Activated T-cell treated with anti-CD3 and anti-CD28 coated beads, Interleukin-2, amount 50 U/mL, for 72 hours (primary cell): ENCODE measurements at regions not wholly inside any gene's neighbourhood (a gene's known extent, or its start where the extent isn't known, plus 50 kb on each side); places are given as distances from the start of the nearest gene placed in this dataset.

Experiments used
- ATAC-seq, 2 donors: fragments of 150-1000 bp; cut with Tn5 transposase; replicated peaks in 1 of 2; 2 replicates each; pipeline ENCODE4 v1.10.0; 2021; ENCODE audit warnings: moderate library complexity in 2 of 2, mild to moderate bottlenecking in 1 of 2
- DNase-seq, 2 donors: peaks; one replicate each; pipeline ENCODE4 v3.0.0; 2021 to 2022; ENCODE audit warnings: mixed read lengths in 1 of 2
- H3K27ac Mint-ChIP-seq: one replicate; pipeline ENCODE4 v1.8.0; 2022; ENCODE audit warnings: mild to moderate bottlenecking, moderate library complexity, mixed read lengths
- H3K27me3 Mint-ChIP-seq: one replicate; pipeline ENCODE4 v1.8.0; 2022; ENCODE audit warnings: low read depth, mixed read lengths
- H3K36me3 Mint-ChIP-seq, 2 donors: one replicate each; pipeline ENCODE4 v1.8.0; 2022; ENCODE audit warnings: mixed read lengths in 2 of 2, mild to moderate bottlenecking in 1 of 2; ENCODE audit not compliant: insufficient read depth in 2 of 2
- H3K4me1 Mint-ChIP-seq: one replicate; pipeline ENCODE4 v1.8.0; 2022; ENCODE audit warnings: low read depth, mixed read lengths
- H3K4me3 Mint-ChIP-seq, 2 donors: one replicate each; pipeline ENCODE4 v1.8.0; 2022; ENCODE audit warnings: mild to moderate bottlenecking in 2 of 2, mixed read lengths in 2 of 2, moderate library complexity in 2 of 2
- H3K9me3 Mint-ChIP-seq, 2 donors: one replicate each; pipeline ENCODE4 v1.8.0; 2022; ENCODE audit warnings: mixed read lengths in 2 of 2

DNA sequence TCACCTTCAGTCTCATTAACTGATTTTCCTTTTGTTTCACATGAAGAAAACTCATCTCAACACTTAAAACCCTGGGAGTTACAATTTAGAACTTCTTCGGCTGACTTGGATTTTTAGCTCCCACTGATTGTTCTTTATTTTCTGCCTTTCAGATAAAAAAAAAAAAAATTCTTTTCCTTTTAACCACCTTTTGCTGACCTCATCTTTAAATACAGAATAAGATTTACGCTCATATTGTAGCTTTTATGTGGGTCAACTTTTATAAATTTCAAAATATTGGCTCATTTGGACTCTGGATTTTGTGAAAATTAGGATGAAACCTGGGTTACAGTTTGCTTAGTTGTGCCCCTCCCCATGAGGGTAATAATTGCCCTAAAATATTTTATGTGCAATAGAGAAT is 659.3 kb downstream of the ZNF674 start:
- no peaks in the 10 kb centered on the region for H3K9me3 Mint-ChIP-seq
- peaks cover 12% of the 10 kb centered on the region for H3K27me3 Mint-ChIP-seq
- DNase-seq = no peak
- no peaks in the 10 kb centered on the region for H3K36me3 Mint-ChIP-seq
- ATAC-seq = no peak
- no peaks in the 10 kb centered on the region for H3K4me1 Mint-ChIP-seq
- no peak overlapping the region for H3K4me3 Mint-ChIP-seq
- no peak overlapping the region for H3K27ac Mint-ChIP-seq

DNA sequence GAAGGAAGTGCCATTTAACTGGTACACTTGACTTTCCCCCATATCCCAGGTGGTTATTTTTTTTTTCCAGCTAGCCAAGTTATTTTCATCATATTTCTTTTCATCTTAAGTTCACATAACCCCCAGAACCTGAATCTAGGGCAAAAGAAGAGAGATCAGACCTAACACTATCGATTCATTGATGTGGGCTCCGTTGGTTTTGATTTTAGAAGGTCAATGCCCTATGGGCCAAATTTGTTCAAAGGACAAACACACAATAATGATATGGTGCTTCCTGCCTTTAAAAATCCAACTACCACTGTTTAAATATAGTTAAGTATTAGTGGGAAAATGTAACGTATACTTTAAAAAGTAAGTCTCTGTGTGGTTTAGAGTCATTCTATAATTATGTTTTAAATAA is 665.7 kb downstream of the ZNF674 start:
- DNase-seq = no peak
- Mint-ChIP-seq H3K9me3 (no peaks in the 10 kb centered on the region), H3K36me3 (no peaks in the 10 kb centered on the region), H3K4me1 (no peaks in the 10 kb centered on the region), H3K27me3 (peaks cover 20% of the 10 kb centered on the region), H3K4me3 (no peak overlapping the region), H3K27ac (no peak overlapping the region)
- ATAC-seq = no peak

DNA sequence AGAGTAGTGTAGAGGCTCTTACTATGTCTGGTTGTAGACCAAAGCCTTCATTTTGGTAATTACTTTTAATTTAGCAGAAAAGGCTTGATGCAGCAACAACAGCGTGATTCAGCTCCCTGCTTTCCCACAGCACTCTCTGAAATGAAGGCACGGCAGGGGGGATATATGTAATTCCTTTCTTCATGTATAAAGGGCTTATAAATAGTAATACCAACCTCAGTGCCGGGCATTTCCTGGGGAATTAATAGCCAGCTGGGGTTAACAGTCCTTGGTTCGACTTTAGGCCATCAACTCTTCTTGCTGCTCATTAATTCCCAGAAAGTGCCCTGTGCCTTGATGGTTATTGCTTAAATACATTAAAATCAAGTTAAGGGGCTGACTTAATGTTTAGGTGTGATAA is 669.0 kb downstream of the ZNF674 start:
- H3K4me1 Mint-ChIP-seq = no peaks in the 10 kb centered on the region
- H3K9me3 Mint-ChIP-seq = no peaks in the 10 kb centered on the region
- H3K27ac Mint-ChIP-seq = no peak overlapping the region
- no peaks in the 10 kb centered on the region for H3K36me3 Mint-ChIP-seq
- ATAC-seq (no peak), DNase-seq (no peak)
- H3K4me3 Mint-ChIP-seq = no peak overlapping the region
- peaks cover 34% of the 10 kb centered on the region for H3K27me3 Mint-ChIP-seq

DNA sequence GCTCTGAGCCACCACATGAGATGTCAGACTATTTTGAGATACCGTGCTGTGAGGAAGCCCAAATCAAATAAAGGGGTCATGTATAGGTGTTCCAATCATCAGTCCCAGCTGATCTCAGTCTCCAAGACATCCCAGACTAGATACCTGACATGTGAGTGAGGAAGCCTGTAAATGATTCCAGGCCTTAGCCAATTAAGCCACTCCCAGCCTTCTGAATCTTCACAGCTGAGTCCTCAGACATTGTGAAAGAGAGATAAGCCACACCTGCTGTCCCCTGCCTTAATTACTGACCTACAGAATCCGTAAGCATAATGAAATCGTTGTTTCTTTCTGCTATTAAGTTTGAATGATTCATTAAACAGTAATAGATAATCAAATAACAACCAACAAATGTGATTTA is 671.4 kb downstream of the ZNF674 start:
- H3K9me3 Mint-ChIP-seq = no peaks in the 10 kb centered on the region

DNA sequence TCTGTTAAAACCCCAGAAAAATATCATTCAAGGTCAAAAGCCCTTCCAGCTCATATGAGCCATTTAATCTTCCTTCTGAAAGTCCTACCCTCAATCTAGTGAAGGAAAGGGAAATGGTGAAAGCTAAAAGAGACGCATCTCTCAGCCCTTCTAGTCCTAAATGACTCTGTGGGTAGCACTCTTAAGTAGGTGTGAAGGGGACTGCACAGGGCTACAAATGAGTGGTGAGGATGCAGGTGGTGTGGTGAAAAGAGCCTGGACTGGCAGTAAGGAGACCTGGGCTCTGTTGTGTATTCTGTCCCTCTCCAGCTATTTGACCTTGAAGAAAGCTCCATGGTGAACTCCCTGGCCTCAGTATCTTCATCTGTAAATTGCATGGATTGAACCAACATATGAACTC is 671.8 kb upstream of the DIPK2B start:
- no peaks in the 10 kb centered on the region for H3K9me3 Mint-ChIP-seq

More for the DNA sequence above, 671.4 kb downstream of the ZNF674 start:
- ATAC-seq (no peak), DNase-seq (no peak)
- Mint-ChIP-seq H3K36me3 (no peaks in the 10 kb centered on the region), H3K4me3 (no peak overlapping the region), H3K4me1 (no peaks in the 10 kb centered on the region), H3K27ac (no peak overlapping the region), H3K27me3 (peaks cover 40% of the 10 kb centered on the region)

DNA sequence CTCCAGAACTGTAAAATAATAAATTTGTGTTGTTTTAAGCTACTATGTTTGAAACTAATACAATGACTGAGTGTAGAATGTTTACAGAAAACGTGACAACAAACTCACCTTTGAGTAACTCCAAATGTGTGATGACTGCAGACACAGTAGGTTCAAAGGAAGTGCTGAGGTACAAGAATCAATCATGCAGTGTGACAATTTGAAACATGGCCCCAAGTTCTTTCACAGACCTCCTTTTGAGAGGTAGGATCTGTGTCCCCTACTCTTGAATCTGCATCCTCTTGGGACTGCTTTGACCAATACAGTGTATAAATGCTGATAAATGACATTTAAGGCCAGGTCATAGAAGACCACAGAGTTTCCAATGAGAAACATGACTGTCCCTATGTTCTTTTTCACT is 667.7 kb upstream of the DIPK2B start:
- Mint-ChIP-seq H3K36me3 (no peaks in the 10 kb centered on the region), H3K4me3 (no peak overlapping the region), H3K27ac (no peak overlapping the region), H3K27me3 (peaks cover 29% of the 10 kb centered on the region), H3K9me3 (peaks cover 0 to 2% of the 10 kb centered on the region in 2 donors), H3K4me1 (no peaks in the 10 kb centered on the region)
- DNase-seq = no peak
- ATAC-seq = peak; percentile 29 to 81

More for the DNA sequence above, 671.8 kb upstream of the DIPK2B start:
- H3K4me1 Mint-ChIP-seq = no peaks in the 10 kb centered on the region
- ATAC-seq (peak in 1 of 2 donors; percentile 78), DNase-seq (no peak)
- H3K27me3 Mint-ChIP-seq = peaks cover 34% of the 10 kb centered on the region
- no peak overlapping the region for H3K27ac Mint-ChIP-seq
- H3K4me3 Mint-ChIP-seq = no peak overlapping the region
- H3K36me3 Mint-ChIP-seq = no peaks in the 10 kb centered on the region

DNA sequence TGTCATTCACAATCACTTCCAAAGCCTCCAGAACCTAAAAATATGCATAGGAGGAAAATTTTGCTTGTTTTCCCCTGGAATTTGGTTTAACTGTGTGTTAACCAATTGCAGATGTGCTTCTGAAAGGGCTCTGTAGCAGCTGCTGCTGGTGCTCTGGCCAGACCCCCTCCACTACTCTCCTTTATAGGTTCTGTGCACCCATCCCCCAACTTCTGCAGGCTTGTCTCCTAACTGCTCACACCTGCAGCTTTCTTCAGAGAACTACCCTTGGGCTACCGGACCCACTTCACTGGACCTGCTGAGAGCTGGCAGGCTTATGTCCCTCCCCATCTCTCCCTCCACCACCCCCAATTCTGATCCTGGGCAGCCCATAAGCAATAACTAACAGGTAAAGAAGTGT is 662.1 kb upstream of the DIPK2B start:
- ATAC-seq = no peak
- Mint-ChIP-seq H3K27ac (no peak overlapping the region), H3K9me3 (peaks cover 0 to 2% of the 10 kb centered on the region in 2 donors), H3K36me3 (no peaks in the 10 kb centered on the region), H3K4me1 (no peaks in the 10 kb centered on the region), H3K27me3 (peaks cover 22% of the 10 kb centered on the region), H3K4me3 (no peak overlapping the region)
- DNase-seq = no peak

DNA sequence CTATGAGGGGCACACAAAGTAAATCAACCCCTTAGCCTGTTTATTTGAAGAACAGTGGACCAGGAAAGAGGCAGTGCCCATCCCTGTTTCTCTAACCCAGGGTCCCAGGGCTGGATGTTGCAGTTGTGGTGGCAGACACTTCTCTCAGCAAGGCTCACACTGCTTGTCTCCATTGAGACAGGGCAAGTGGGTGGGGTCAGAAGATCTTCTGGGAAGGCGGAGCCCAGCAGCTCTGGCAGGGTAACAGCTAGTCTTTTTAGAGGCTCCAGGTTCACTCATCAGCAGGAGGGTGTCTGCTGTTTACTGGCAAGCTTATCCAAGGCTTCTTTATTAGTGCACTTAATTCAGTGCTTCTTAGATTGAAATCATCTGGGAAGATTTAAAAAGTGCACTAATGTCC is 659.8 kb upstream of the DIPK2B start:
- H3K9me3 Mint-ChIP-seq = peaks cover 0 to 2% of the 10 kb centered on the region in 2 donors
- H3K27me3 Mint-ChIP-seq = peaks cover 25% of the 10 kb centered on the region
- no peaks in the 10 kb centered on the region for H3K4me1 Mint-ChIP-seq
- peaks cover 0 to 1% of the 10 kb centered on the region in 2 donors for H3K36me3 Mint-ChIP-seq
- H3K27ac Mint-ChIP-seq = no peak overlapping the region
- DNase-seq (no peak), ATAC-seq (no peak)
- H3K4me3 Mint-ChIP-seq = no peak overlapping the region

DNA sequence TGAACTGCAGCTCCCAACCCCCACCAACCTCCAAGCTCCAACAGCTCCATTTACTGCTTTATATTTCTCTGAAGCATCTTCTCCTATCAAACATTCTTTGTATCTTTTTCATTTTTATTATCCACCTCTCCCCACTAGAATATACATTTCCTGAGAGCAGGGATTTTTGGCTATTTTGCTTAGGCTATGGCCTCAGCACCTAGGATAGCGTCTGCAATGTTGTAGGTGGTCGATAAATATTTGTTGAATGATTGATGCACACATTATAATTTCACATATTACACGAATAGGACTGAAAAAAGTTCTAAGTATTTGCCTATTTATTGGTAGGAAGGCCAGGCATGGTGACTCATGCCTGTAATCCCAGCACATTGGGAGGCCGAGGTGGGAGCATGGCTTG is 658.7 kb upstream of the DIPK2B start:
- DNase-seq = no peak
- H3K4me1 Mint-ChIP-seq = no peaks in the 10 kb centered on the region
- no peaks in the 10 kb centered on the region for H3K9me3 Mint-ChIP-seq

DNA sequence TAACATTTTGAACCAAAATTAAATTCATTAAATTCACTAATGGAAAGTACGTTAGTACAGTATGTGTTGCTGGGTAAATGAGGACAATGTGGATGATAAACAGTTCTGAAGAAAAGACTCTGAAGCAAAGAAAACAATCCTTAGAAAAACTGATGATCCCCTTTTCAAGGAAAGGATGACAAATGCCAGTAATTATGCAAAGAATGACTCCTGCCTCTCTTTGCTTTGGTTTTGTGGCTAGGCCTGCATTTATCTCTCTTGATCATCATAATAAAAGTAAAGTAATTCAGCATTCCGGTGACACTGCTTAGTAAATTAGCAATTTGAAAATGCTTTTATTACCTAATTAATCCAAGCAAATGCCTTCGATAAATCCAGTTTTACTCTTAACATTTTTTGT is 652.2 kb upstream of the DIPK2B start:
- peak overlapping the region; percentile 70 to 73 for H3K4me3 Mint-ChIP-seq
- peaks cover 20% of the 10 kb centered on the region for H3K27me3 Mint-ChIP-seq
- ATAC-seq (peak; percentile 14 to 16), DNase-seq (no peak)
- peaks cover 23% of the 10 kb centered on the region for H3K4me1 Mint-ChIP-seq
- no peaks in the 10 kb centered on the region for H3K9me3 Mint-ChIP-seq
- H3K36me3 Mint-ChIP-seq = peaks cover 11 to 17% of the 10 kb centered on the region in 2 donors
- H3K27ac Mint-ChIP-seq = peak overlapping the region; percentile 93

More for the DNA sequence above, 658.7 kb upstream of the DIPK2B start:
- H3K27ac Mint-ChIP-seq = no peak overlapping the region
- peaks cover 0 to 1% of the 10 kb centered on the region in 2 donors for H3K36me3 Mint-ChIP-seq
- peaks cover 21% of the 10 kb centered on the region for H3K27me3 Mint-ChIP-seq
- no peak for ATAC-seq
- no peak overlapping the region for H3K4me3 Mint-ChIP-seq

DNA sequence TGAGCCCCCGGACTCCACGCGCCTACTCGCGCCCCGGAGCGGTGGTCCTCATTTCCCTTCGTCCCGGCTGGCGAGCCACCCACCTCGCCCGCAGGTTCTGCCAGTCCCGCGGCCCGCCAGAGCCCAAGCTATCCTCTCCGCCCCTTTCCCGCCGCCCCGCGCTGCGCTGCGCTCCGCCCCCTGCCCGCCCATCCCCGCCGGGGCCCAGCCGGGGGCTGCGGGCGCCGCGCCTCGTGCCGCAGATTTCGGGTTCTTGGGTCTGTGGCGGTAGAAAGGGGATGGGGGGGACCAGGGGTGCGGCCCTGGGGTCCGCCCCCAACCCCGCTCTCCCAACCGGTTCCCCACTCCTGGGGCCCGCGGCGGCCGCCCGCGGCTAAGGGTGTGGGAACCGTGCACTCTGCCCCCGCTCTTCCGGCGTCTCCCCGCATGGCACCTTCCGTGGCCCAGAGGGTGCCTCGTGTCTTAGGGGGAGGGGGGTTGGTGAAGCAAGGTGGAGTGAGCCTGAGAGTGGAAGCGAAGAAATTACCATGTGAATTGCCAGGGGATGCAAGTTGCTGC is 650.8 kb upstream of the DIPK2B start:
- DNase-seq = peak; percentile 67 to 68
- Mint-ChIP-seq H3K36me3 (peaks cover 12 to 17% of the 10 kb centered on the region in 2 donors), H3K27ac (peak overlapping the region; percentile 80), H3K4me1 (peaks cover 33% of the 10 kb centered on the region), H3K27me3 (peaks cover 16% of the 10 kb centered on the region), H3K4me3 (peak overlapping the region; percentile 84 to 97), H3K9me3 (no peaks in the 10 kb centered on the region)
- ATAC-seq = peak; percentile 79

DNA sequence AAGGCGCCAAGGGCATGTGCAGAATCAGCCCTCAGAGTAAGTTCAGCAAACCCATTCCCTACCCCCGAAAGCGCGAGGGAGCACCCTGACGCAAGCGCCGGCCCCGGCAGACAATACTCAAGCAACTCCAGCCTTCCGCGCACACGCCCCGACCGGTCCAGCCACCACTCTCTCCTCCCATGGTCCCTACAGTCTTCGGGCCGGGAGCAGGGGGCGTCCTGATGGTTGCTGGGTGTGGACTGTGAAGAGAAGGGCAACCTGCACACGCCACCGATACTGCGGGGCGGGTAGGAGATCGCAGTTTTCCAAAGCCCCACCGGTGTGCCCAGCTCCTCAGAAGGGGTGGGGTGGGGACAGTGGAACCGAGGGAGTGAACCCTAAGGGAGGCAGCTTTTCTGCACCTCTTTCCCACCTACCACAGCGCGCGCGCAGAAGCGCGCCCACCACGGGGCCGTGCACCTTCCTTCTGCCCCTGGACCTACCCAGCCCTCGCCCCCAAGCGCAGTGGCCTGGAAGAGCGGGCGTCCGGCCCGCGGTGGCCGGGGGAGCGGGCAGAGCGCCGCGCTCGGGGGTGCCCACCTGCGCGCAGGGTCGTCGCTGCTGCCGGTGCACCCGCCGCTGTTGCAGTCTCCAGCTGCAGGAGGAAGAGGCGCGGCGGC is 650.2 kb upstream of the DIPK2B start:
- Mint-ChIP-seq H3K27me3 (peaks cover 16% of the 10 kb centered on the region), H3K4me3 (peak overlapping the region; percentile 97), H3K9me3 (no peaks in the 10 kb centered on the region), H3K36me3 (peaks cover 14 to 20% of the 10 kb centered on the region in 2 donors), H3K4me1 (peaks cover 36% of the 10 kb centered on the region), H3K27ac (peak overlapping the region; percentile 100)
- ATAC-seq (peak; percentile 27 to 28), DNase-seq (peak; percentile 25 to 36)

DNA sequence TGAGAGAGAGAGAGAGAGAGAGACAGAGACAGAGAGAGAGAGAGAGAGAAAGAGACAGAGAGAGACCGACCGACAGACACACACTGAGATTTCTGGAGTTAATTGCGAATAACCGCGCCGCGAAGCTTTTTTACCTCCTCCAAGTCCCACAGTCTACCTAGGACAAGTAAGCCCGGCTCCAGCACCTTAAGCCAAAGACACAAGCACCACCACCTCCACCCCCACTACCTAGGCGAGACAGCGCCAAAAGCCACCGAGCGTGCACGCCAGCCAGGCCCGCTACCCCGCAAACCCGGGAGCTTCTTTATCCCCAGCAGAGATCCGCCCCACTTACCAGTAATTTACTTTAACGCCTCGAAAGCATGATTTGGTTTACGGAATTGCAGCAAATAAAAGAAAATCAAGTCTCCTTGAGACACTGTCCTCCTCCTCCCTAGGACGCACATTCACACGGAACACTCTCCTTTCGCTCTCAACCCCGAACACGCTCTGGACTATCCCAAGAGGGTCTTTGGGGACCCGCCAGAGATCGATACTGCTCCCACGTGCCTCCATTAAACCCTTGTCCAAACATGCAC is 649.6 kb upstream of the DIPK2B start:
- Mint-ChIP-seq H3K27ac (peak overlapping the region; percentile 100), H3K27me3 (peaks cover 16% of the 10 kb centered on the region), H3K4me3 (peak overlapping the region; percentile 97), H3K4me1 (peaks cover 42% of the 10 kb centered on the region), H3K9me3 (no peaks in the 10 kb centered on the region), H3K36me3 (peaks cover 14 to 21% of the 10 kb centered on the region in 2 donors)
- peak; percentile 35 to 46 for DNase-seq
- peak; percentile 30 for ATAC-seq
